ENCODE measurements at regions not wholly inside any gene's neighbourhood (a gene's known extent, or its start where the extent isn't known, plus 50 kb on each side); places are given as distances from the start of the nearest gene placed in this dataset.

- DNase-seq: no peak
These were observed 465.0 kb upstream of the SOX11 start for GRCh38 chr2:5227062-5227699.

- no peak for DNase-seq
These were observed 462.6 kb upstream of the SOX11 start for GRCh38 chr2:5229574-5229973.

- DNase-seq: no peak
These were observed 461.7 kb upstream of the SOX11 start for GRCh38 chr2:5230444-5230843.

GRCh38 chr2:5230855-5231254 lies 461.3 kb upstream of the SOX11 start:
- DNase-seq: no peak

GRCh38 chr2:5231287-5231686 lies 460.9 kb upstream of the SOX11 start:
- DNase-seq: no peak

- DNase-seq: no peak
These were observed 457.6 kb upstream of the SOX11 start for GRCh38 chr2:5234563-5234962.

- DNase-seq: peak in 1 of 51 donors; percentile 4
These were observed 456.5 kb upstream of the SOX11 start for GRCh38 chr2:5235701-5236100.

GRCh38 chr2:5236249-5236648 lies 455.9 kb upstream of the SOX11 start:
- DNase-seq: peak in 4 of 51 donors; percentile 1 to 6 (median 2)

GRCh38 chr2:5242751-5243150 lies 449.4 kb upstream of the SOX11 start:
- no peak for DNase-seq

GRCh38 chr2:5250482-5250881 lies 441.7 kb upstream of the SOX11 start:
- DNase-seq: no peak

- no peak for DNase-seq
These were observed 438.9 kb upstream of the SOX11 start for GRCh38 chr2:5253263-5253662.

GRCh38 chr2:5254791-5255332 lies 437.3 kb upstream of the SOX11 start:
- no peak for DNase-seq

- DNase-seq: no peak
These were observed 428.9 kb upstream of the SOX11 start for GRCh38 chr2:5263291-5263690.

- no peak for DNase-seq
These were observed 427.8 kb upstream of the SOX11 start for GRCh38 chr2:5264361-5264760.

- no peak for DNase-seq
These were observed 407.1 kb upstream of the SOX11 start for GRCh38 chr2:5285061-5285460.

GRCh38 chr2:5285872-5286769 lies 406.1 kb upstream of the SOX11 start:
- no peak for DNase-seq

- no peak for DNase-seq
These were observed 404.4 kb upstream of the SOX11 start for GRCh38 chr2:5287558-5288334.

GRCh38 chr2:5290900-5291546 lies 401.2 kb upstream of the SOX11 start:
- DNase-seq: no peak

- DNase-seq: no peak
These were observed 387.5 kb upstream of the SOX11 start for GRCh38 chr2:5304640-5305039.

- DNase-seq: no peak
These were observed 377.1 kb upstream of the SOX11 start for GRCh38 chr2:5315041-5315440.

GRCh38 chr2:5315512-5315911 lies 376.7 kb upstream of the SOX11 start:
- no peak for DNase-seq

Data from hypothalamus (tissue), 51 donors.